RWPE2 (cell line): ENCODE measurements at regions not wholly inside any gene's neighbourhood (a gene's known extent, or its start where the extent isn't known, plus 50 kb on each side); places are given as distances from the start of the nearest gene placed in this dataset.

ENCODE experiments used
- ATAC-seq: fragments of 200-7000 bp; cut with Tn5 transposase; 3 replicates; pipeline ENCODE4 v1.9.1; 2021; ENCODE audit warnings: low read depth
- DNase-seq: peaks from one replicate; pipeline ENCODE4 v3.0.0-alpha.2; 2020; ENCODE audit warnings: low spot score
- H3K27ac ChIP-seq: fragments of 450-650 bp; 2 replicates; pipeline ENCODE4 v1.5.1; 2017; ENCODE audit warnings: mild to moderate bottlenecking; ENCODE audit not compliant: poor library complexity, severe bottlenecking
- H3K27me3 ChIP-seq: fragments of 250-450 bp; sonication (Bioruptor Pico); 2 replicates; pipeline ENCODE4 v1.5.1; 2021; ENCODE audit warnings: mild to moderate bottlenecking, moderate library complexity; ENCODE audit not compliant: insufficient read depth, poor library complexity, severe bottlenecking
- H3K36me3 ChIP-seq: fragments of 250-450 bp; sonication (Bioruptor Pico); 2 replicates; pipeline ENCODE4 v1.5.1; 2020; ENCODE audit warnings: low read depth, mild to moderate bottlenecking, moderate library complexity
- H3K4me1 ChIP-seq: fragments of 250-450 bp; sonication (Bioruptor Pico); 2 replicates; pipeline ENCODE4 v1.5.1; 2021; ENCODE audit warnings: mild to moderate bottlenecking, moderate library complexity; ENCODE audit not compliant: insufficient read depth, poor library complexity, severe bottlenecking
- H3K4me3 ChIP-seq: fragments of 250-450 bp; sonication (Bioruptor Pico); 2 replicates; pipeline ENCODE4 v1.5.1; 2021; ENCODE audit warnings: mild to moderate bottlenecking, moderate library complexity; ENCODE audit not compliant: severe bottlenecking
- H3K9me3 ChIP-seq: fragments of 250-450 bp; sonication (Bioruptor Pico); 2 replicates; pipeline ENCODE4 v1.5.1; 2021; ENCODE audit warnings: mild to moderate bottlenecking, moderate library complexity; ENCODE audit not compliant: severe bottlenecking
- CTCF ChIP-seq: fragments of 450-650 bp; IDR thresholded peaks from one replicate; pipeline ENCODE4 v1.5.1; 2017; ENCODE audit warnings: mild to moderate bottlenecking, moderate library complexity; ENCODE audit not compliant: poor library complexity, severe bottlenecking

DNA sequence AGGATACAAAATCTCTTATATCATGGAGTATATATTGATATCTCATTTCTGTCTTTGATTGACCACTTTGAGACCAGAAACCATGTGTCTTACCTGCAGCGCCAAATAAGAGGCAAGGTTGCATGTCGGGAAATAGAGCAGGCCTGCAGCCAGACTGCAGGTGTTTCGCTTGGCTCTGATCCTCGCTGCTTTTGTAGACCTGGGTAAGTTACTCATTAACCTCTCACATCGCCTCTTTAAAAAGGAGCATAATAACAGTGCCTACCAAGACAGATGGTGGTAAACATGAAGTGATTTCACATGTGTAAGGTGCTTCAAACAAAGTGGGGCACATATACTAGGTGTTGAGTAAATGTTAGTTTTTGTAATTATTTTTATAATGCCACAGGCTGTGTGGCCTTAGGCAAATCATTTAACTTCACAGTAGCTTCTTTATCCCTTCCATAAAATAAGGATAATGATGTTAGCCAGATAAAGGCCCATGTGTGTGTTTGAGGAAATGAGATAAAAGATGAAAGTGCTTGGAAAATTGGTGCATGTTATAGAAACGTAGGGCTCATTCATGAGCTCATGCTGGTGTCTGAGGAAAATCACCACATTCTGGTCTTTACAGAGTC, 248.8 kb upstream of the MAP3K7 start:
- Histone ChIP-seq H3K27ac (no peak overlapping the region), H3K27me3 (peaks cover 2% of the 10 kb centered on the region), H3K4me1 (no peaks in the 10 kb centered on the region), H3K36me3 (no peaks in the 10 kb centered on the region), H3K9me3 (no peaks in the 10 kb centered on the region), H3K4me3 (no peak overlapping the region)
- no peak for DNase-seq
- TF ChIP-seq CTCF: no peak
- ATAC-seq: no peak

GRCh38 chr6:90829311-90829710, 242.4 kb upstream of the MAP3K7 start:
- Histone ChIP-seq H3K4me3 (no peak overlapping the region), H3K9me3 (no peaks in the 10 kb centered on the region), H3K36me3 (no peaks in the 10 kb centered on the region), H3K4me1 (no peaks in the 10 kb centered on the region), H3K27ac (no peak overlapping the region), H3K27me3 (no peaks in the 10 kb centered on the region)
- DNase-seq (no peak), ATAC-seq (no peak)
- no peak for TF ChIP-seq CTCF

DNA sequence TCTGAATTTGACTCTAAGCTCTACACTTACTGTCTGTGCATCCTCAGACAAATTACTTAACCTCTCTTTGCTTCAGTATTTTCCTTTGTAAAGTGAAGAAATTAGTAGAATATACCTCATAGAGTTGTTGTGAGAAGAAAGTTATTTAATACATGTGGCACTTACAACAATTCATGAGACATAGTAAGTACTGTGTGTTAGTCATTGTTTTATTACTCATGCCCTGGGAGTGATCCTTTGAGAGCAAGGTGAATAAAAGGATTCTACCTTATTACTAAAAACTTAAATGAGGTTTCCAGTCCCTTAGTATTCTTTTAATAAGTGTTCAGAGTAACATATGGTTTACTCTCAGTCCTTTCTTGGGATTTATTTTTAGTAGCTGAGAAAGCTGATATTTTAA, 233.6 kb upstream of the MAP3K7 start:
- no peak for TF ChIP-seq CTCF
- Histone ChIP-seq H3K27me3 (no peaks in the 10 kb centered on the region), H3K4me1 (no peaks in the 10 kb centered on the region), H3K4me3 (no peak overlapping the region), H3K27ac (no peak overlapping the region), H3K36me3 (no peaks in the 10 kb centered on the region), H3K9me3 (no peaks in the 10 kb centered on the region)
- ATAC-seq: peak; percentile 71
- no peak for DNase-seq

- H3K27me3 ChIP-seq: no peaks in the 10 kb centered on the region
- no peak for TF ChIP-seq CTCF
- DNase-seq: no peak
Measured at GRCh38 chr6:90819483-90819882, 232.6 kb upstream of the MAP3K7 start.

GRCh38 chr6:90818163-90818562, 231.3 kb upstream of the MAP3K7 start:
- DNase-seq: no peak
- Histone ChIP-seq H3K27ac (no peak overlapping the region), H3K27me3 (no peaks in the 10 kb centered on the region), H3K4me1 (no peaks in the 10 kb centered on the region), H3K36me3 (no peaks in the 10 kb centered on the region), H3K9me3 (no peaks in the 10 kb centered on the region), H3K4me3 (no peak overlapping the region)
- ATAC-seq: no peak
- no peak for TF ChIP-seq CTCF

More at GRCh38 chr6:90819483-90819882, 232.6 kb upstream of the MAP3K7 start:
- Histone ChIP-seq H3K9me3 (no peaks in the 10 kb centered on the region), H3K4me3 (no peak overlapping the region), H3K27ac (no peak overlapping the region), H3K36me3 (no peaks in the 10 kb centered on the region), H3K4me1 (no peaks in the 10 kb centered on the region)
- no peak for ATAC-seq
